ENCODE measurements at regions not wholly inside any gene's neighbourhood (a gene's known extent, or its start where the extent isn't known, plus 50 kb on each side); places are given as distances from the start of the nearest gene placed in this dataset.

DNA sequence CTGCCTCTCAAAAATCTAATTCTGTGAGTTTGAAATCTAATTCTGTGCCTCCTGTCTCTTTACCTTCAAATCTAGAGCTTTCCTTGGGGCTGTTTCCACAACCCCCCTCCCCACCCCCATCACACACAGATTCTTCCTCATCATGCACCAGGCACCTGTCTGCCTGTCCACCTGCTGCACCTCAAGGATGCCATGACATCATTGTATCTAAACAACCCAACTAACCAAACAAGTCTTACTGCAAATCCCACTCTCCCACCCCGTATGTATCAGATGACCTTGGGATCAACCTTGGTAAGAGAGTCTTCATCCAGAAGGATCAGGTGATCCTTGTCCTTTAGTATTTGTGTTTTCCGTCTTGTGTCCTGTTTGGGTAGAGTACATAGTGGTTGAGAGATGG, 102.7 kb upstream of the SIM2 start:
- H3K27ac ChIP-seq = no peak overlapping the region
- TF ChIP-seq, protein P1, sequence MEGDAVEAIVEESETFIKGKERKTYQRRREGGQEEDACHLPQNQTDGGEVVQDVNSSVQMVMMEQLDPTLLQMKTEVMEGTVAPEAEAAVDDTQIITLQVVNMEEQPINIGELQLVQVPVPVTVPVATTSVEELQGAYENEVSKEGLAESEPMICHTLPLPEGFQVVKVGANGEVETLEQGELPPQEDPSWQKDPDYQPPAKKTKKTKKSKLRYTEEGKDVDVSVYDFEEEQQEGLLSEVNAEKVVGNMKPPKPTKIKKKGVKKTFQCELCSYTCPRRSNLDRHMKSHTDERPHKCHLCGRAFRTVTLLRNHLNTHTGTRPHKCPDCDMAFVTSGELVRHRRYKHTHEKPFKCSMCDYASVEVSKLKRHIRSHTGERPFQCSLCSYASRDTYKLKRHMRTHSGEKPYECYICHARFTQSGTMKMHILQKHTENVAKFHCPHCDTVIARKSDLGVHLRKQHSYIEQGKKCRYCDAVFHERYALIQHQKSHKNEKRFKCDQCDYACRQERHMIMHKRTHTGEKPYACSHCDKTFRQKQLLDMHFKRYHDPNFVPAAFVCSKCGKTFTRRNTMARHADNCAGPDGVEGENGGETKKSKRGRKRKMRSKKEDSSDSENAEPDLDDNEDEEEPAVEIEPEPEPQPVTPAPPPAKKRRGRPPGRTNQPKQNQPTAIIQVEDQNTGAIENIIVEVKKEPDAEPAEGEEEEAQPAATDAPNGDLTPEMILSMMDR (IDR thresholded peaks at IDR 0.05) = no peak
- H3K36me3 ChIP-seq = no peaks in the 10 kb centered on the region
- no peak overlapping the region for H3K4me3 ChIP-seq (ENCODE audit: low read depth in 1 of 2, low read length in 1 of 2)
- H3K27me3 ChIP-seq = peaks cover 25% of the 10 kb centered on the region
- no peaks in the 10 kb centered on the region for H3K4me1 ChIP-seq (ENCODE audit: control insufficient read depth in 1 of 2, insufficient read depth in 1 of 2, low read depth in 1 of 2, low read length in 1 of 2)
- no peaks in the 10 kb centered on the region for H3K9me3 ChIP-seq

DNA sequence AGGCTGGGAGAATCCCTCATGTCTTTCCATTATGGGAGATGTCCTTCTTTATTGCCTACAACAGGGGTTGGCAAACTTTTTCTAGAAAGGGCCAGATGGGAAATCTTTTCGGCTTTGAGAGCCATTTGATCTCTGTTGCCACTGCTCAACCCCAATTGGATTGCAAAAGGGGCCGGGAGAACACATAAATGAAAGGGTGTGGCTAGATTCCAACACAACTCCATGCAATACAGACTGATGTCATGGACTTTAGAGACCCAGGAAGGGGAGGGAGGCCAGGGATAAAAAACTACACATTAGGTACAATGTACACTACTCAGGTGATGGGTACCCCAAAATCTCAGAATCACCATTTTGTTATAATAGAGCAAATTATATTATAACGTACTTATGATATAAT, 97.6 kb upstream of the SIM2 start:
- Histone ChIP-seq H3K9me3 (no peaks in the 10 kb centered on the region), H3K27ac (no peak overlapping the region), H3K27me3 (peaks cover 33% of the 10 kb centered on the region), H3K36me3 (no peaks in the 10 kb centered on the region), H3K4me3 (ENCODE audit: low read depth in 1 of 2, low read length in 1 of 2) (no peak overlapping the region), H3K4me1 (ENCODE audit: control insufficient read depth in 1 of 2, insufficient read depth in 1 of 2, low read depth in 1 of 2, low read length in 1 of 2) (no peaks in the 10 kb centered on the region)
- TF ChIP-seq, protein P1 (IDR thresholded peaks at IDR 0.05) = no peak

- Histone ChIP-seq H3K9me3 (no peaks in the 10 kb centered on the region), H3K27me3 (peaks cover 29% of the 10 kb centered on the region), H3K27ac (no peak overlapping the region), H3K36me3 (no peaks in the 10 kb centered on the region), H3K4me1 (ENCODE audit: control insufficient read depth in 1 of 2, insufficient read depth in 1 of 2, low read depth in 1 of 2, low read length in 1 of 2) (no peaks in the 10 kb centered on the region), H3K4me3 (ENCODE audit: low read depth in 1 of 2, low read length in 1 of 2) (no peak overlapping the region)
- TF ChIP-seq, protein P1 (IDR thresholded peaks at IDR 0.05) = no peak
Measured at GRCh38 chr21:36602735-36603134, 96.2 kb upstream of the SIM2 start.

DNA sequence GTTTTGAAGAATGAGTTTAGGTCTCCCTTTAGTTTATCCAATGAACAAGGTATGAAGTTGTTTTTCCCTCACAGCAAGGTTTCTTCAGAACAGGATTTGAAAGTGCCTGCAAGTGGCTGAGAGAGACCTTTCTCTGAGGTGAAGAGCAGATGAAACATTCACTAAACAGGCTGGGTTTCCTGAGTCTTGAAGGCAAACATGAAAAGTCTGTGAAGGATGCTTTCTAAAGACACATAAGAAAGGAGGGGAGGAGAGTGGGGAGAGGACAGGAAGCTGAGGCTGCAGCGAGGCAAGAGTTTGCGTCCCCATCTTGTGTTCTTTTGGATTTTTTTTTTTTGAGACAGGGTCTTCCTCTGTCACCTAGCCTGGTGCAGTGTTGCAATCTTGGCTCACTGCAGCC, 95.7 kb upstream of the SIM2 start:
- TF ChIP-seq, protein P1 (IDR thresholded peaks at IDR 0.05) = no peak
- Histone ChIP-seq H3K9me3 (no peaks in the 10 kb centered on the region), H3K27me3 (peaks cover 29% of the 10 kb centered on the region), H3K27ac (no peak overlapping the region), H3K4me3 (ENCODE audit: low read depth in 1 of 2, low read length in 1 of 2) (no peak overlapping the region), H3K4me1 (ENCODE audit: control insufficient read depth in 1 of 2, insufficient read depth in 1 of 2, low read depth in 1 of 2, low read length in 1 of 2) (no peaks in the 10 kb centered on the region), H3K36me3 (no peaks in the 10 kb centered on the region)

- no peaks in the 10 kb centered on the region for H3K9me3 ChIP-seq
- H3K36me3 ChIP-seq = no peaks in the 10 kb centered on the region
- H3K27me3 ChIP-seq = peaks cover 17% of the 10 kb centered on the region
- H3K27ac ChIP-seq = no peak overlapping the region
- TF ChIP-seq, protein P1 (IDR thresholded peaks at IDR 0.05) = no peak
- no peak overlapping the region for H3K4me3 ChIP-seq (ENCODE audit: low read depth in 1 of 2, low read length in 1 of 2)
- no peaks in the 10 kb centered on the region for H3K4me1 ChIP-seq (ENCODE audit: control insufficient read depth in 1 of 2, insufficient read depth in 1 of 2, low read depth in 1 of 2, low read length in 1 of 2)
Measured at GRCh38 chr21:36605426-36605825, 93.5 kb upstream of the SIM2 start.
